GM10266 (cell line): ENCODE measurements at regions not wholly inside any gene's neighbourhood (a gene's known extent, or its start where the extent isn't known, plus 50 kb on each side); places are given as distances from the start of the nearest gene placed in this dataset.

Experiments used
- DNase-seq: peaks from one replicate; pipeline ENCODE4 v3.0.0; 2012; ENCODE audit errors: extremely low spot score
- TF ChIP-seq, protein P1 (sequence below): IDR thresholded peaks from 2 replicates; pipeline ENCODE4 v1.5.1; 2012; ENCODE audit warnings: mild to moderate bottlenecking, low read depth; ENCODE audit not compliant: control insufficient read depth, insufficient read depth; ENCODE audit errors: missing control alignments

DNA sequence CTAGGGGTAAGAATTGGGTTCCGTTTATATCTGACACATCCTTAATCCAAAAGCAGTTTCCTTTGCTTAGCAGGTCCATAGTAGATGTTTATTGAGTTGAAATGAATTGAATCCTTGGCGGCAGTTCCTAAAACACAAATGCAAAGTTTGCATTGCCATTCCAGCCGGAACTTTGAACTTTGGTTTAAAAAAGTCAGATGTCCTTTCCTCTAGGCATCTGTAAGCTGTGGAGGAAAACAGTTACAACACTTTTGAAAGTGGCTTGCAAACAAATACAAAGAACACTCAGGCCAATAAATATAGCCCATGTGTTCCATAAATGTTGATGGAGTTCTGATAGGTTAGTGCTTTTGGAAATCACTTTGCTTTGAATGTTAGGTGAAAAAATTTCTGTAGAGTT, 374.7 kb upstream of the RARB start:
- DNase-seq, result no peak
- TF ChIP-seq, protein P1, sequence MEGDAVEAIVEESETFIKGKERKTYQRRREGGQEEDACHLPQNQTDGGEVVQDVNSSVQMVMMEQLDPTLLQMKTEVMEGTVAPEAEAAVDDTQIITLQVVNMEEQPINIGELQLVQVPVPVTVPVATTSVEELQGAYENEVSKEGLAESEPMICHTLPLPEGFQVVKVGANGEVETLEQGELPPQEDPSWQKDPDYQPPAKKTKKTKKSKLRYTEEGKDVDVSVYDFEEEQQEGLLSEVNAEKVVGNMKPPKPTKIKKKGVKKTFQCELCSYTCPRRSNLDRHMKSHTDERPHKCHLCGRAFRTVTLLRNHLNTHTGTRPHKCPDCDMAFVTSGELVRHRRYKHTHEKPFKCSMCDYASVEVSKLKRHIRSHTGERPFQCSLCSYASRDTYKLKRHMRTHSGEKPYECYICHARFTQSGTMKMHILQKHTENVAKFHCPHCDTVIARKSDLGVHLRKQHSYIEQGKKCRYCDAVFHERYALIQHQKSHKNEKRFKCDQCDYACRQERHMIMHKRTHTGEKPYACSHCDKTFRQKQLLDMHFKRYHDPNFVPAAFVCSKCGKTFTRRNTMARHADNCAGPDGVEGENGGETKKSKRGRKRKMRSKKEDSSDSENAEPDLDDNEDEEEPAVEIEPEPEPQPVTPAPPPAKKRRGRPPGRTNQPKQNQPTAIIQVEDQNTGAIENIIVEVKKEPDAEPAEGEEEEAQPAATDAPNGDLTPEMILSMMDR, result no peak

DNA sequence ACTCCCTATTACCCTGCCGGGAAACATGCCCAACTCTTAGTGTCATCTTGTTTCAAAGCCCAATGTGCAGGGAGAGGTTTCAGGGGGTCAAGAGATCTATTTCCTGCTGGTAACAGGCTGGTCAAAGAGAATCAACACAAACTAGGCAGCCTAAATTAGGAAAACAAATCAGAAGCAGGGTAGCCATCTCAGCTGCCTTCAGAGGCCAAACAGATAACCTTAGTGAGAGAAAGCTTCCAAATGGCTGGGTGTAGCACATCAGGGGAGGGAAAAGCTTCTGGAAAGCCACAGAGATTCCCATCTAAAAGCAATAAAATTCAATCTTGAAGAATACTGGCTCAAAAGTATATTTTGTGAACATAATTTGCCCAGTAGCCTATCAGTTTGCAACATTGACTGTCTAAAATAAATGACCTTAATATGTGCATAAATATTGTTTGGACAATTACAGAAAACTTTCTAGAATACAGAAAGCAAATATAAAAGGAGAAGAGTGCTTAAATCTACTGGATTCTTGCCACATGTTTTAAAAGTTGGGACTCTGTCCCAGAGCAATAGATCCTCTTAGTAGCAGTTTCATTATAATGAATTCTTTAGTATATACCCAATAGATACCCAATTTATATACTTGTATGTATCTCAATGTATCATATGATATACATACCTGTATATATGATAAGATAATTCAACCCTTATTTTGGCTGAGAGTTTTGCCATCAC, 371.9 kb upstream of the RARB start:
- no peak for DNase-seq
- TF ChIP-seq, protein P1, result no peak

DNA sequence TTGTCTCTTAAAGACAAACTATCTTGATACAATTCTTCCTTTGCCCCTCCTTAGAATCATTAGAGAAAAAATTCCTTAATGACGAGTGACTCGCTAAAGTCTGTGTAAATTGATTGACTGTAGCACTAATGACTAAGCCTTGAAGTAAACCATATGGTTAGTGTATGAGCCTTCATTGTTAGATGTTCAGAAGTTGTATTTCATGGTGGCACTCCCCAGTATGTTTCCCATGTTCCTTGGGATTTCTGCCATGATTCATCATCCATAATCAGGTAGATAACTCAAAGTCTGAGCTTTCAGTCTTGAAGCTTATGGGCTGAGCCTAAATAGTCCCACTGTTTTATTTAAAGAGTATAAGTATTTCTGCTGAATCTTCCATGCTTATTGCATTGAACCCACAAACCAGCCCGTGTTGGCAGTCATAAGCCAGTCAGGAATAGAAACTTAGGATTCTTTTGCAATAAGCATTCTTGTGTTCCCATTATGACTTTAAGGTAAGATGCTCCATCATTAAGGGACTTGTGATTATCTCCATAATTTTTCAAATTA, 371.2 kb upstream of the RARB start:
- no peak for DNase-seq
- TF ChIP-seq, protein P1, result no peak

DNA sequence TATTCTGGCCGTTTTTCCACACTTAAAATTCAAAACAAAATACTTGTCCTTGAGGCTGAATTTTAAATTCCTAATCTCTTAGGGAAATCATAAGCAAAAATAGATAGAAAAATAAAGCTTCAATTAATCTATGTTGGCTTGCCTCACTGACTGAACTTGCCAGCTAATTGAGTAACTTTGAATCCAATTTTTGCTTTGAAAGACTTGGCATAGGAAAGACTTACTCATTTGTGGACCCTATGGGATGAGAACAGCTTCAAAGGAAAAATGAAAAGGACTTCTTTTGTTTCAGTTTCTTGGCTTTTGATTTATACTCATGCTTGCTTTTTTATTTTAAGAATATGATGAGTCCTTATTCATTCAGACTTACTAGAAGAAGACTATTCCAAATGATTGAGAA, 370.7 kb upstream of the RARB start:
- TF ChIP-seq, protein P1, result no peak
- no peak for DNase-seq

DNA sequence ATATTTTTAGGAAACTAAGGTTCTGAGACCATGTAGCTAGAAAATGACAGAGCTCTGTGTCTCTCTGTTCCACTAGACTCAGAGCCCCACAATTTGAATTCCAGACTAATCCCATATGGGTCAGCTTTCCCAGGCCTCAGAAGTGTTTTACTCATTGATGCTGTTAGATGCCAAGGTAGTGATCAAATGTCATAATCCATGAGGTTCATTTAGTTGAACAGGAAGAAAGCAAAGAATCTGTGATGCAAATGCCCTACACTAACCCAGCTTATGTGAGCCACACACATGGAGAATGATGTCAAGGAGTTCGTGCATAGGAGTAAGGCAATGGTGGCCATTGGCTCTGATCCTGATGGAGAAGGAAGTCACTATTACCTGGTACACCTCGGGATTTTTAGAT, 363.4 kb upstream of the RARB start:
- TF ChIP-seq, protein P1, result no peak
- DNase-seq, result no peak

DNA sequence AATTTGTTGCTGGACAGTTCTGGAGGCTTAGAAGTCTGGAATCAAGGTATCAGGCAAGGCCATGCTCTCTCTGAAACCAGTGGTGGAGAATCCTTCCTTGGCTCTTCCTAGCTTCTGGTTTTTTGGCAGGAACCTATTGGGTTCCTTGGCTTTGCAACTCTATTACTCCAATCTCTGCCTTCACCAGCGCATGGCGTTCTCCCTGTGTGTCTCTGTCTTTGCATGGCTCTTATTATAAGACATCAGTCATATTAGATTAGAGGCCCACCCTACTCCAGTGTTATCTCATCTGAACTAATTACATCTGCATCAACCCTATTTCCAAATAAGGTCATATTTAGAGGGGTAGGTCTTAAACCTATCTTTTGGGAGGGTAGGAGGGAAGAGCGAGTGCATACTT, 358.1 kb upstream of the RARB start:
- no peak for DNase-seq
- TF ChIP-seq, protein P1, result no peak

DNA sequence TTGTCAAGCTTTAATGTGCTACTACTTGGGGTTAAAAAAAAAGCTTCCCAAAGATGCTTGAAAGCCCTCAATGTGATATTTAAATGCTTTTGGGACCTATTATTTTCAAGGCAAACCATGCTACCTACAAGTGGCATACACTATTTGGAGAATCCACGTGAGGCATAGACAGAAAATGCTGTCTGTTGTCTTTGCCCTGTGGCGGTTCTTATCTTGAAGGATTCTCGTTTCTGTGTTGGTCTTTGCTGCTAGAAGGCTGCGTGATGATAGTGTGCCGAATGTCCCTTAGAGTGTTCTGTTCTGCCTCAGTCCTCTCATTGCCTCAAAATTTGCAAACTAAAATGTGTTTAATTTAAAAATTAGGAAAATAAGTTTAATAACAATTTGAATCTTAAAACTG, 356.2 kb upstream of the RARB start:
- TF ChIP-seq, protein P1, result no peak
- DNase-seq, result no peak
